ENCODE measurements at regions not wholly inside any gene's neighbourhood (a gene's known extent, or its start where the extent isn't known, plus 50 kb on each side); places are given as distances from the start of the nearest gene placed in this dataset.

DNA sequence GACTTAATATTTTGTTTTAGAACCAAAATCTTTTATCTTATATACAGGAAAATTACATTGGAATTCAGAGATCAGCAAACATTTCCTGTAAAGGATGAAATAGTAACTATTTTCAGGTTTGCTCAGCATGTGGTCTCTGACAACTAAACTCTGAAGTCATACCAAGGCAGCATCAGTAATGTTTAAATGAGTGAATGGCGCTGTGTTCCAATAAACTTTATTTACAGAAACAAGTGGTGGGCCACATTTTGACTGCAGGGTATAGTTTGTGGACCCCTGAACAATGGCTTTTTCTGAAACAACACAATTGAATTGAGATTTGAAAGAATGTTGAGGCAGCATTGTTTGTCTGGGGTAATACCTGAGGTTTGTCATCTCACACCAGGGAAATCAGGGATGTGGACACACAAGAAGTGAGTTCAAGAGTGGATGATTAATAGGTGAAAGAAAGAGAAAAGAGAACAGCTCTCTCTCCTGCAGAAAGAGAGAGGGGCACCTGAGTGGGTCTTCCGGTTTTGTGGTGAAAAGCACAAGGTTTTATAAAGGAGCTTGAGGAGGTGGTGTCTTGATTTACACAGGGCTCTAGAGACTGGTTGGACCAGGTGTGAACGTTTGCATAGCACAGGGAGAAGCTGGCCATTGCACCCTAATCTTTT lies 113.5 kb upstream of the VPREB1 start:
- Mint-ChIP-seq H3K4me3 (no peak overlapping the region), H3K36me3 (no peaks in the 10 kb centered on the region), H3K27ac (no peak overlapping the region), H3K4me1 (ENCODE audit: unreplicated experiment) (no peaks in the 10 kb centered on the region), H3K9me3 (no peaks in the 10 kb centered on the region), H3K27me3 (peaks cover 32% of the 10 kb centered on the region)
- TF ChIP-seq, protein P1, sequence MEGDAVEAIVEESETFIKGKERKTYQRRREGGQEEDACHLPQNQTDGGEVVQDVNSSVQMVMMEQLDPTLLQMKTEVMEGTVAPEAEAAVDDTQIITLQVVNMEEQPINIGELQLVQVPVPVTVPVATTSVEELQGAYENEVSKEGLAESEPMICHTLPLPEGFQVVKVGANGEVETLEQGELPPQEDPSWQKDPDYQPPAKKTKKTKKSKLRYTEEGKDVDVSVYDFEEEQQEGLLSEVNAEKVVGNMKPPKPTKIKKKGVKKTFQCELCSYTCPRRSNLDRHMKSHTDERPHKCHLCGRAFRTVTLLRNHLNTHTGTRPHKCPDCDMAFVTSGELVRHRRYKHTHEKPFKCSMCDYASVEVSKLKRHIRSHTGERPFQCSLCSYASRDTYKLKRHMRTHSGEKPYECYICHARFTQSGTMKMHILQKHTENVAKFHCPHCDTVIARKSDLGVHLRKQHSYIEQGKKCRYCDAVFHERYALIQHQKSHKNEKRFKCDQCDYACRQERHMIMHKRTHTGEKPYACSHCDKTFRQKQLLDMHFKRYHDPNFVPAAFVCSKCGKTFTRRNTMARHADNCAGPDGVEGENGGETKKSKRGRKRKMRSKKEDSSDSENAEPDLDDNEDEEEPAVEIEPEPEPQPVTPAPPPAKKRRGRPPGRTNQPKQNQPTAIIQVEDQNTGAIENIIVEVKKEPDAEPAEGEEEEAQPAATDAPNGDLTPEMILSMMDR (conservative IDR thresholded peaks at IDR 0.05) = no peak
- DNase-seq (ENCODE audit: extremely low spot score, unreplicated experiment) = no peak

DNA sequence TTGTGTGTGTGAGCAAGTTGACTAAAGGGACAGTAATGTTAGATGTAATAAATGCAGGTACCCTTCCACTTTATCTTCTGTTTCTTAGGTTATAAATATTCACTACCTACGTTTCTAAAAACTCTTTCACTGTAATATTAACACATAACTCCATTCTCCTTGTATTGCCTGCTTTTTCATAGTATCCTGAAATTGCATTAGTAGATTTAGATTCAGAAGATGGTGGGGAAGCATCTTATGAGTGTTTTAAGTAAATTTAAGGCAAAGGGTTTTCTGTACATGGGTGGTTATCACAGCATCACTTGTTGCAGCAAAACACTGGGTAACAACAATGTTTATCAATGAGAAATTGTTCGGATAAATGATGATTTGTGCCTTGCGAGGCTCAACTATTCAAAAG lies 115.2 kb upstream of the VPREB1 start:
- H3K27ac Mint-ChIP-seq = no peak overlapping the region
- no peaks in the 10 kb centered on the region for H3K36me3 Mint-ChIP-seq
- no peaks in the 10 kb centered on the region for H3K4me1 Mint-ChIP-seq (ENCODE audit: unreplicated experiment)
- H3K9me3 Mint-ChIP-seq = no peaks in the 10 kb centered on the region
- no peak overlapping the region for H3K4me3 Mint-ChIP-seq
- no peak for DNase-seq (ENCODE audit: extremely low spot score, unreplicated experiment)
- TF ChIP-seq, protein P1 (conservative IDR thresholded peaks at IDR 0.05) = no peak
- H3K27me3 Mint-ChIP-seq = peaks cover 32% of the 10 kb centered on the region

DNA sequence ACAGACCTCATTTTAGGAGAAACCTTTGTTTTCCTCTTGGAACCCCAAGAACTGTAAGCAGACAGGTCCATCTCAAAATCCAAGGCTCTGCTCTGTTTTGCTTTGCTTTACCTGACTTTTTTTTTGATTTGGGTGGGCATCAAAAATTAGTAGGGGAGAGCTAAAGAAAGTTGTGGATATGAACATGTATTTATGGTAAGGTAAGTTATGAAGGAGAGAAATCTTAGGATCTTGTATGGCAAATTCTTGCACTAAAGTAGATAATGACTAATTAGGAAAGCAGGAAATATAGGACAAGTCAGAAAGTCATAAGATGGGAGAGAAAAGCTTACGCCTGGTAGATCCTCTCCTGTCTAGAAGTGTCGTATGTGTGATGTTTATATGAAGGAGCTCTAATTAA lies 116.1 kb upstream of the VPREB1 start:
- TF ChIP-seq, protein P1 (conservative IDR thresholded peaks at IDR 0.05) = no peak
- peaks cover 35% of the 10 kb centered on the region for H3K27me3 Mint-ChIP-seq

DNA sequence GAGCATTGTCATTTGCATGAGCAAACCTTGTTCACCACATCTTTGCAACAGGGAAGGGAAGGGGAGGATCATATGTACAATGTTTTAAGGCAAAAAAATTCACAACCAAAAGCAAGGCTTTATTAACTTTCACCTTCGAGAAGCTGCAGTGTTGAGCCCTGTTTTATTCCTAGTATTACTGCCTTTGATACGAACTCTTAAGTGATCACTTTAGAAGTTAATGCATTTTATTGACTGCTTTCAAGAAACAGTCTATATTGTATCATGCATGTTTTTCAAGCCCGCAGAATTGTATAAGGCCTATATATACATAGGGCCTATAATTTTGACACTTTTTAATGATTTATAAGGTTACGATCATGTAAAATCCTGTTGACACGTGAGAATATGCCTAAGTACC lies 117.5 kb upstream of the VPREB1 start:
- no peak overlapping the region for H3K27ac Mint-ChIP-seq
- no peaks in the 10 kb centered on the region for H3K4me1 Mint-ChIP-seq (ENCODE audit: unreplicated experiment)
- no peak for DNase-seq (ENCODE audit: extremely low spot score, unreplicated experiment)
- TF ChIP-seq, protein P1 (conservative IDR thresholded peaks at IDR 0.05) = no peak
- H3K27me3 Mint-ChIP-seq = peaks cover 42% of the 10 kb centered on the region
- H3K4me3 Mint-ChIP-seq = no peak overlapping the region
- no peaks in the 10 kb centered on the region for H3K36me3 Mint-ChIP-seq
- H3K9me3 Mint-ChIP-seq = no peaks in the 10 kb centered on the region

More for the DNA sequence above, 116.1 kb upstream of the VPREB1 start:
- DNase-seq (ENCODE audit: extremely low spot score, unreplicated experiment) = no peak
- H3K4me1 Mint-ChIP-seq (ENCODE audit: unreplicated experiment) = no peaks in the 10 kb centered on the region
- no peaks in the 10 kb centered on the region for H3K36me3 Mint-ChIP-seq
- H3K9me3 Mint-ChIP-seq = no peaks in the 10 kb centered on the region
- no peak overlapping the region for H3K4me3 Mint-ChIP-seq
- H3K27ac Mint-ChIP-seq = no peak overlapping the region

DNA sequence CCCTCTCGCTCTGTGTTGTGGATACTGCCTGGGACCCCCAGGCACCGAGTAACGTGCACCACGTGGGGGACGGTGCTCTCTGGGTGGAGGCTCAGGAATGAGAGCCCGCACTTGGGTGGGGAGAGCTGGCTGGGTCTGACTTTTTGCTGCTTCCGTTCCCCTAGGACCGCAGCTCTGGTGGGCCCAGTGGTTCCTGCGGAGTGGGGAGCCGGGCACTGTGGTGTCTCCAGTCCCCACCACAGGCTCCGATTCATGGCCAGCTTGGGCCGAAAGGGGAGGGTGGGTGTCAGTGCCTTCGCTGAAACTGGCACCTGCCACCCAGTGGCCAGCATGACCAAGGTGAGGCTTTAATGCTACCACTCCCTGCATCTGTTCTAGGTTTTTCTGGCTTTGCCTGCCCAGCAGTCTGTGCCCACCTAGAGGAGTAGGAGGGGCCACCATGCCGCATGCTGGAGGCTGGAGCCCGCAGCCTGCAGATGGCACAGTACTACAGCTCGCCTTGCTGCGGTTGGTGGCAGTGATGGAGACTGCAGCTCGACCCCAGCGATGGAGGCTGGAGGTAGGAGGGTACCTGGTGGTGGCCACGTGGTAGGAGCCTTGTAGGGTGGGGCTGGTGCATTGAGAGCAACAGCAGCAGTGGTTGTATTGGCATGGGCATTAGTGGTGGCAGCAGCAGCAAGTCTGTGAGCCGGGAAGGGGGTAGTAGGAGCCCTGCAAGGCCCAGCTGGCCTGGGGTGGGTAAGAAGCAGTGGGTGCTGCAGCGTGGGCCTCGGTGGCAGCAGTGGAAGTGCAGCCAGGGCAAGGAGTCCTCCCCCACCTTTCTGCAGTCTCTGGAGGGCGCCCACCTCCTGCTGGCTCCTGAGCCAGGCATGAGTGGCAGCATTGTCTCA lies 118.8 kb upstream of the VPREB1 start:
- H3K27me3 Mint-ChIP-seq = peaks cover 42% of the 10 kb centered on the region
- no peaks in the 10 kb centered on the region for H3K9me3 Mint-ChIP-seq
- no peak overlapping the region for H3K4me3 Mint-ChIP-seq
- no peak for DNase-seq (ENCODE audit: extremely low spot score, unreplicated experiment)
- no peak overlapping the region for H3K27ac Mint-ChIP-seq
- TF ChIP-seq, protein P1 (conservative IDR thresholded peaks at IDR 0.05) = no peak
- no peaks in the 10 kb centered on the region for H3K36me3 Mint-ChIP-seq
- H3K4me1 Mint-ChIP-seq (ENCODE audit: unreplicated experiment) = no peaks in the 10 kb centered on the region

Measured in type B pancreatic cell (in vitro differentiated cells).